Thyroid gland (tissue), 4 donors: ENCODE measurements at regions not wholly inside any gene's neighbourhood (a gene's known extent, or its start where the extent isn't known, plus 50 kb on each side); places are given as distances from the start of the nearest gene placed in this dataset.

Experiments
- DNase-seq, 2 donors: peaks; one replicate each; pipeline ENCODE4 v3.0.0-alpha.2; 2019
- H3K27ac ChIP-seq, 3 donors: fragments of 200-600 bp; sonication (generic); 1 replicate in 2 of 3; 2 replicates in 1 of 3; pipeline ENCODE4 v1.5.1; 2016 to 2019; ENCODE audit warnings: mild to moderate bottlenecking in 1 of 3, moderate library complexity in 1 of 3
- H3K27me3 ChIP-seq: fragments of 200-600 bp; sonication (generic); one replicate; pipeline ENCODE4 v1.5.1; 2019
- H3K36me3 ChIP-seq, 2 donors: fragments of 200-600 bp; sonication (generic); one replicate each; pipeline ENCODE4 v1.5.1; 2016 to 2019
- H3K4me1 ChIP-seq, 2 donors: fragments of 200-600 bp; sonication (generic); one replicate each; pipeline ENCODE4 v1.5.1; 2017 to 2019
- H3K4me3 ChIP-seq, 3 donors: fragments of 200-600 bp; sonication (generic); replicated peaks in 1 of 3; 1 replicate in 2 of 3; 2 replicates in 1 of 3; pipeline ENCODE4 v1.5.1; 2016; ENCODE audit warnings: mild to moderate bottlenecking in 1 of 3
- H3K9me3 ChIP-seq: fragments of 200-600 bp; sonication (generic); one replicate; pipeline ENCODE4 v1.5.1; 2017
- POLR2A ChIP-seq, 2 donors: fragments of 450-650 bp; IDR thresholded peaks; one replicate each; pipeline ENCODE4 v1.6.1; 2017; ENCODE audit warnings: antibody characterized with exemption in 2 of 2, mild to moderate bottlenecking in 2 of 2, moderate library complexity in 1 of 2
- WGBS, 2 donors: methylation state at CpG; one replicate each; pipeline ENCODE4 v1.1.5; 2017; 5-methylcytosine and 5-hydroxymethylcytosine counted together
- intact Hi-C: fragments of 100-400 bp; cut with DNase I; formaldehyde crosslinking; loops from one replicate; pipeline ENCODE4 v1.15.1; 2023
- TF ChIP-seq, protein P1 (sequence below), 6 experiments: fragments of 200-600 bp in 3 of 6; fragments of 450-650 bp in 3 of 6; sonication (generic) in 3 of 6; IDR thresholded peaks; one replicate each; pipeline ENCODE4 v1.5.1; 2016 to 2019; ENCODE audit warnings: antibody characterized with exemption in 6 of 6, mild to moderate bottlenecking in 2 of 6, inconsistent platforms in 1 of 6, moderate library complexity in 1 of 6

- Histone ChIP-seq H3K9me3 (no peaks in the 10 kb centered on the region), H3K4me1 (no peaks in the 10 kb centered on the region), H3K36me3 (no peaks in the 10 kb centered on the region), H3K4me3 (no peak overlapping the region), H3K27me3 (no peaks in the 10 kb centered on the region), H3K27ac (no peak overlapping the region)
- DNase-seq = no peak
- intact Hi-C loops = no loop called here
- 95 to 97% methylated on average over 5 of the region's 5 CpGs for WGBS, 2 donors
- TF ChIP-seq POLR2A (IDR thresholded peaks at IDR 0.05) = no peak
- TF ChIP-seq, protein P1, sequence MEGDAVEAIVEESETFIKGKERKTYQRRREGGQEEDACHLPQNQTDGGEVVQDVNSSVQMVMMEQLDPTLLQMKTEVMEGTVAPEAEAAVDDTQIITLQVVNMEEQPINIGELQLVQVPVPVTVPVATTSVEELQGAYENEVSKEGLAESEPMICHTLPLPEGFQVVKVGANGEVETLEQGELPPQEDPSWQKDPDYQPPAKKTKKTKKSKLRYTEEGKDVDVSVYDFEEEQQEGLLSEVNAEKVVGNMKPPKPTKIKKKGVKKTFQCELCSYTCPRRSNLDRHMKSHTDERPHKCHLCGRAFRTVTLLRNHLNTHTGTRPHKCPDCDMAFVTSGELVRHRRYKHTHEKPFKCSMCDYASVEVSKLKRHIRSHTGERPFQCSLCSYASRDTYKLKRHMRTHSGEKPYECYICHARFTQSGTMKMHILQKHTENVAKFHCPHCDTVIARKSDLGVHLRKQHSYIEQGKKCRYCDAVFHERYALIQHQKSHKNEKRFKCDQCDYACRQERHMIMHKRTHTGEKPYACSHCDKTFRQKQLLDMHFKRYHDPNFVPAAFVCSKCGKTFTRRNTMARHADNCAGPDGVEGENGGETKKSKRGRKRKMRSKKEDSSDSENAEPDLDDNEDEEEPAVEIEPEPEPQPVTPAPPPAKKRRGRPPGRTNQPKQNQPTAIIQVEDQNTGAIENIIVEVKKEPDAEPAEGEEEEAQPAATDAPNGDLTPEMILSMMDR (IDR thresholded peaks at IDR 0.05) = no peak
Measured at GRCh38 chr12:91885851-91886731, 259.6 kb downstream of the BTG1 start.

DNA sequence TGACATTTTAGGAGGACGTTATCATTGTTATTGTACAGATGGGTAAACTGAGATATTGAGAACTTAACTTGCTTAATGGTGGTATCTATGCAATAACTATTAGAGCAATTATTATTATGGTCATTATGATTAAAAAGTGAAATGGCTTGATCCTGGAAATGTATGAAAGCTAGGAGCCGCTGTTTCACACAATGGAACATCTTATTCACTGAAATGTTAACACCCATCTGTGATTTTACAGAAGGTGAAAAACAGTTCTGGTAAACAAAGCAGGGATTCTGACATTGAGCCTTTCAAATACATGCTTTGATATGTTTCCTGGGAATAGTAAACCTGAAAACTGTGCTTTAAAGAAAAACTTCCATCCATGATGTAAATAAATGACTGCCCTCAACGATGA lies 261.4 kb downstream of the BTG1 start:
- Histone ChIP-seq H3K9me3 (no peaks in the 10 kb centered on the region), H3K4me3 (no peak overlapping the region), H3K36me3 (no peaks in the 10 kb centered on the region), H3K27ac (no peak overlapping the region), H3K27me3 (no peaks in the 10 kb centered on the region), H3K4me1 (no peaks in the 10 kb centered on the region)
- no peak for DNase-seq
- TF ChIP-seq, protein P1 (IDR thresholded peaks at IDR 0.05) = no peak
- TF ChIP-seq POLR2A (IDR thresholded peaks at IDR 0.05) = no peak
- intact Hi-C loops = no loop called here
- WGBS, 2 donors = 86 to 92% methylated on average over 3 of the region's 3 CpGs

- DNase-seq = no peak
Measured at GRCh38 chr12:91883811-91884210, 261.8 kb downstream of the BTG1 start.

GRCh38 chr12:91882910-91883309 lies 262.7 kb downstream of the BTG1 start:
- intact Hi-C loops = no loop called here
- 87 to 88% methylated on average over 4 of the region's 4 CpGs for WGBS, 2 donors
- H3K4me3 ChIP-seq = no peak overlapping the region
- no peak for DNase-seq
- no peak for TF ChIP-seq POLR2A (IDR thresholded peaks at IDR 0.05)
- TF ChIP-seq, protein P1 (IDR thresholded peaks at IDR 0.05) = no peak
- no peaks in the 10 kb centered on the region for H3K4me1 ChIP-seq
- no peaks in the 10 kb centered on the region for H3K27me3 ChIP-seq
- no peak overlapping the region for H3K27ac ChIP-seq
- H3K9me3 ChIP-seq = no peaks in the 10 kb centered on the region
- H3K36me3 ChIP-seq = no peaks in the 10 kb centered on the region

More at GRCh38 chr12:91883811-91884210, 261.8 kb downstream of the BTG1 start:
- Histone ChIP-seq H3K27ac (no peak overlapping the region), H3K9me3 (no peaks in the 10 kb centered on the region), H3K4me3 (no peak overlapping the region), H3K4me1 (no peaks in the 10 kb centered on the region), H3K27me3 (no peaks in the 10 kb centered on the region), H3K36me3 (no peaks in the 10 kb centered on the region)
- WGBS, 2 donors = 86 to 87% methylated on average over 4 of the region's 4 CpGs
- TF ChIP-seq POLR2A (IDR thresholded peaks at IDR 0.05) = no peak
- TF ChIP-seq, protein P1 (IDR thresholded peaks at IDR 0.05) = no peak
- intact Hi-C loops = no loop called here

DNA sequence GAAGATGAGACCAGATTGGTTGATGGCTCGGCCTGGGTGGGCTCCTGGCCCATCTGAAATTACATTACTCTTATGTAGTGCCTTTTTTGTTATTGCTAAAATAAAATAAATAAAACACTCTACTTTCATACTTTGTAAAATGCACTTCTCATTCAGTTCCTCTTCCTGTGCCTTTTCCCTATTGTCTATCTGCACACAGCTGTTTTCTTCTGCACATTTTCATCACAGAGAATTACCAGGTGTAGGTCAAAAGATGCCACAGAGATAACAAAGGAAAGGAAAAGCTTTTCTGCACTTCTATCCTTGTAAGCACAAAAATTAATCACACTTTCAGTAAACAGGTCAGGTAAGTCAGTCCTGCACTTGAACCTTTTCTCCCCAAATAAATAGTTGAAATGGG lies 265.1 kb downstream of the BTG1 start:
- DNase-seq = no peak
- H3K36me3 ChIP-seq = no peaks in the 10 kb centered on the region
- WGBS, 2 donors = 97 to 98% methylated on average over 1 of the region's 1 CpG

More for the DNA sequence above, 265.1 kb downstream of the BTG1 start:
- intact Hi-C loops = no loop called here
- TF ChIP-seq POLR2A (IDR thresholded peaks at IDR 0.05) = no peak
- TF ChIP-seq, protein P1 (IDR thresholded peaks at IDR 0.05) = no peak
- Histone ChIP-seq H3K27me3 (no peaks in the 10 kb centered on the region), H3K27ac (no peak overlapping the region), H3K4me1 (no peaks in the 10 kb centered on the region), H3K4me3 (no peak overlapping the region), H3K9me3 (no peaks in the 10 kb centered on the region)
